OCI-LY3 (cell line): ENCODE measurements at regions not wholly inside any gene's neighbourhood (a gene's known extent, or its start where the extent isn't known, plus 50 kb on each side); places are given as distances from the start of the nearest gene placed in this dataset.

Experiments
- EZH2phosphoT487 ChIP-seq: fragments of 200-600 bp; shearing (Covaris generic); IDR thresholded peaks from 2 replicates; pipeline ENCODE4 v1.6.1; 2018; ENCODE audit warnings: antibody characterized with exemption, mixed run types, low read depth
- TF ChIP-seq, protein P1 (sequence below): fragments of 200-600, 300-600 bp; sonication (generic); IDR thresholded peaks from 2 replicates; pipeline ENCODE4 v1.5.1; 2014; ENCODE audit warnings: antibody characterized with exemption, low read length, low read depth

DNA sequence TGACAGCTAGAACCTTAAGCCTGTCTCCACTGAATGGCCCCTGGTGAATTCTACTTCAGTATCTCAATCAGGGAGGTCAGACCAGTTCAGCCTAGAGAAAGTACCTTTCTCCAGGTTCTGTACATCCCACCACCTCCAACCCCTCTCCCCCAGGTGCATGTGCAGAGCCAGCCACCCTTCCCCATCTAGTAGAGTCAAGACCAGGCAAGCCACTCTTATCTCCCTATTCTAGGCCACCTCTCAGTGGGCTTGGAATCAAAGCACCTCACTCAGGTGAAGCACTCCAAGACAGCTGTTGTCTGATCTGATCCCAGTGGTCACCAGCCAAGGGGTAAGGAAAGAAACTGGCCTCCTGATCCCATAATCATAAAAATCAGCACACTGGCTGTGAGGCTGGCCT, 340.9 kb downstream of the BCL11B start:
- TF ChIP-seq, protein P1, sequence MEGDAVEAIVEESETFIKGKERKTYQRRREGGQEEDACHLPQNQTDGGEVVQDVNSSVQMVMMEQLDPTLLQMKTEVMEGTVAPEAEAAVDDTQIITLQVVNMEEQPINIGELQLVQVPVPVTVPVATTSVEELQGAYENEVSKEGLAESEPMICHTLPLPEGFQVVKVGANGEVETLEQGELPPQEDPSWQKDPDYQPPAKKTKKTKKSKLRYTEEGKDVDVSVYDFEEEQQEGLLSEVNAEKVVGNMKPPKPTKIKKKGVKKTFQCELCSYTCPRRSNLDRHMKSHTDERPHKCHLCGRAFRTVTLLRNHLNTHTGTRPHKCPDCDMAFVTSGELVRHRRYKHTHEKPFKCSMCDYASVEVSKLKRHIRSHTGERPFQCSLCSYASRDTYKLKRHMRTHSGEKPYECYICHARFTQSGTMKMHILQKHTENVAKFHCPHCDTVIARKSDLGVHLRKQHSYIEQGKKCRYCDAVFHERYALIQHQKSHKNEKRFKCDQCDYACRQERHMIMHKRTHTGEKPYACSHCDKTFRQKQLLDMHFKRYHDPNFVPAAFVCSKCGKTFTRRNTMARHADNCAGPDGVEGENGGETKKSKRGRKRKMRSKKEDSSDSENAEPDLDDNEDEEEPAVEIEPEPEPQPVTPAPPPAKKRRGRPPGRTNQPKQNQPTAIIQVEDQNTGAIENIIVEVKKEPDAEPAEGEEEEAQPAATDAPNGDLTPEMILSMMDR, result no peak
- TF ChIP-seq EZH2phosphoT487, result no peak
